Neural progenitor cell (in vitro differentiated cells): ENCODE measurements at regions not wholly inside any gene's neighbourhood (a gene's known extent, or its start where the extent isn't known, plus 50 kb on each side); places are given as distances from the start of the nearest gene placed in this dataset.

ENCODE experiments used
- DNase-seq: peaks from one replicate; pipeline ENCODE4 v3.0.0-alpha.2; 2016; ENCODE audit warnings: low spot score
- H2AFZ ChIP-seq: fragments of 200-600 bp; sonication (generic); replicated peaks from 2 replicates; pipeline ENCODE4 v1.6.1; 2016; ENCODE audit warnings: antibody characterized with exemption
- H3F3A ChIP-seq: fragments of 200-600 bp; sonication (generic); 2 replicates; pipeline ENCODE4 v1.6.1; 2016; ENCODE audit warnings: antibody characterized with exemption, low read depth
- H3K27ac ChIP-seq: fragments of 200-600 bp; sonication (generic); 2 replicates; pipeline ENCODE4 v1.5.1; 2016; ENCODE audit warnings: mild to moderate bottlenecking
- H3K27me3 ChIP-seq: fragments of 200-600 bp; sonication (generic); 2 replicates; pipeline ENCODE4 v1.6.1; 2016; ENCODE audit warnings: mild to moderate bottlenecking, moderate library complexity
- H3K36me3 ChIP-seq: fragments of 200-600 bp; sonication (generic); 2 replicates; pipeline ENCODE4 v1.5.1; 2016
- H3K4me1 ChIP-seq: fragments of 200-600 bp; sonication (generic); 2 replicates; pipeline ENCODE4 v1.6.1; 2016; ENCODE audit warnings: mixed run types
- H3K4me2 ChIP-seq: fragments of 200-600 bp; sonication (generic); 2 replicates; pipeline ENCODE4 v1.6.1; 2016
- H3K4me3 ChIP-seq: fragments of 200-600 bp; sonication (generic); 2 replicates; pipeline ENCODE4 v1.5.1; 2016
- H3K79me2 ChIP-seq: fragments of 200-600 bp; sonication (generic); 2 replicates; pipeline ENCODE4 v1.6.1; 2016; ENCODE audit warnings: low read depth
- H3K9ac ChIP-seq: fragments of 200-600 bp; sonication (generic); 2 replicates; pipeline ENCODE4 v1.6.1; 2016
- H3K9me3 ChIP-seq: fragments of 200-600 bp; sonication (generic); 2 replicates; pipeline ENCODE4 v1.5.1; 2016; ENCODE audit warnings: low read depth
- H4K20me1 ChIP-seq: fragments of 200-600 bp; sonication (generic); 2 replicates; pipeline ENCODE4 v1.6.1; 2016; ENCODE audit warnings: low read depth
- H3K27ac Mint-ChIP-seq: 3 replicates; pipeline ENCODE4 v1.8.0; 2021; ENCODE audit warnings: mixed read lengths
- H3K27me3 Mint-ChIP-seq: 2 replicates; pipeline ENCODE4 v1.8.0; 2022; ENCODE audit warnings: low read depth, mild to moderate bottlenecking, inconsistent platforms, moderate library complexity, mixed read lengths; ENCODE audit not compliant: insufficient read depth
- H3K36me3 Mint-ChIP-seq: 3 replicates; pipeline ENCODE4 v1.8.0; 2021; ENCODE audit warnings: mixed read lengths
- H3K4me1 Mint-ChIP-seq: 3 replicates; pipeline ENCODE4 v1.8.0; 2021; ENCODE audit warnings: mixed read lengths
- H3K4me3 Mint-ChIP-seq: 3 replicates; pipeline ENCODE4 v1.8.0; 2021; ENCODE audit warnings: mild to moderate bottlenecking, moderate library complexity, mixed read lengths
- H3K9me3 Mint-ChIP-seq: 3 replicates; pipeline ENCODE4 v1.8.0; 2020; ENCODE audit warnings: mixed read lengths
- EZH2 ChIP-seq: fragments of 200-600 bp; sonication (generic); IDR thresholded peaks from 2 replicates; pipeline ENCODE4 v1.6.1; 2017; ENCODE audit warnings: antibody characterized with exemption, mild to moderate bottlenecking, moderate library complexity
- EZH2phosphoT487 ChIP-seq: fragments of 200-600 bp; sonication (generic); IDR thresholded peaks from 2 replicates; pipeline ENCODE4 v1.6.1; 2017; ENCODE audit warnings: antibody characterized with exemption
- TF ChIP-seq, protein P1 (sequence below): fragments of 200-600 bp; sonication (generic); IDR thresholded peaks from 2 replicates; pipeline ENCODE4 v1.5.1; 2017; ENCODE audit warnings: antibody characterized with exemption, mild to moderate bottlenecking

DNA sequence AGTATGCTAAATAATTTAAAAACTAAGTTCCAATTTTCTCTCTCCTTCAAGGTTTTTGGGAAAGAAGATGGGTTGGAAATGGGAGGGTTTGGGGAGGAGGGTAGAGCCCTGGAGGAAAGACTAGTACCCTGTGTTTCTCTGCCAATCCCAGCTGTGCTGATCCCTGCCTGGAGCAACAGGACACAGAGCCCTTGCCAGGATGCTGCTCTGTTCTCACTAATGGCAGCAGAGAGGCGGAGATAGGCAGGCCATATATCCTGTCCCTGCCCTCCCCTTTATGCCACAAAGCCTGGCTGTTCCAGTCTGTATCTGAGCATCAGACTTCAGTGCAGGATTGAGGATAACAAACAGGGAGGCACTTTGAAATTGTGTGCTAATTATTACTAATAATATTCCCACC is 99.0 kb downstream of the C12orf75 start:
- H3K4me1 ChIP-seq = peaks cover 11% of the 10 kb centered on the region
- H3K36me3 ChIP-seq = no peaks in the 10 kb centered on the region
- no peaks in the 10 kb centered on the region for H3K36me3 Mint-ChIP-seq
- H3K79me2 ChIP-seq = no peaks in the 10 kb centered on the region
- H3K9me3 ChIP-seq = no peaks in the 10 kb centered on the region
- H3K4me2 ChIP-seq = no peak overlapping the region
- H2AFZ ChIP-seq = no peak overlapping the region
- H3K27ac ChIP-seq = no peak overlapping the region
- no peaks in the 10 kb centered on the region for H4K20me1 ChIP-seq
- H3K4me3 ChIP-seq = no peak overlapping the region
- H3K27ac Mint-ChIP-seq = no peak overlapping the region
- no peak overlapping the region for H3K9ac ChIP-seq
- H3K4me3 Mint-ChIP-seq = no peak overlapping the region
- peaks cover 7% of the 10 kb centered on the region for H3K4me1 Mint-ChIP-seq
- H3K27me3 Mint-ChIP-seq = peaks cover 6% of the 10 kb centered on the region
- H3K27me3 ChIP-seq = no peaks in the 10 kb centered on the region
- peaks cover 4% of the 10 kb centered on the region for H3K9me3 Mint-ChIP-seq
- TF ChIP-seq EZH2 (no peak), EZH2phosphoT487 (no peak)
- TF ChIP-seq, protein P1, sequence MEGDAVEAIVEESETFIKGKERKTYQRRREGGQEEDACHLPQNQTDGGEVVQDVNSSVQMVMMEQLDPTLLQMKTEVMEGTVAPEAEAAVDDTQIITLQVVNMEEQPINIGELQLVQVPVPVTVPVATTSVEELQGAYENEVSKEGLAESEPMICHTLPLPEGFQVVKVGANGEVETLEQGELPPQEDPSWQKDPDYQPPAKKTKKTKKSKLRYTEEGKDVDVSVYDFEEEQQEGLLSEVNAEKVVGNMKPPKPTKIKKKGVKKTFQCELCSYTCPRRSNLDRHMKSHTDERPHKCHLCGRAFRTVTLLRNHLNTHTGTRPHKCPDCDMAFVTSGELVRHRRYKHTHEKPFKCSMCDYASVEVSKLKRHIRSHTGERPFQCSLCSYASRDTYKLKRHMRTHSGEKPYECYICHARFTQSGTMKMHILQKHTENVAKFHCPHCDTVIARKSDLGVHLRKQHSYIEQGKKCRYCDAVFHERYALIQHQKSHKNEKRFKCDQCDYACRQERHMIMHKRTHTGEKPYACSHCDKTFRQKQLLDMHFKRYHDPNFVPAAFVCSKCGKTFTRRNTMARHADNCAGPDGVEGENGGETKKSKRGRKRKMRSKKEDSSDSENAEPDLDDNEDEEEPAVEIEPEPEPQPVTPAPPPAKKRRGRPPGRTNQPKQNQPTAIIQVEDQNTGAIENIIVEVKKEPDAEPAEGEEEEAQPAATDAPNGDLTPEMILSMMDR = no peak
- no peak for DNase-seq
- no peaks in the 10 kb centered on the region for H3F3A ChIP-seq

DNA sequence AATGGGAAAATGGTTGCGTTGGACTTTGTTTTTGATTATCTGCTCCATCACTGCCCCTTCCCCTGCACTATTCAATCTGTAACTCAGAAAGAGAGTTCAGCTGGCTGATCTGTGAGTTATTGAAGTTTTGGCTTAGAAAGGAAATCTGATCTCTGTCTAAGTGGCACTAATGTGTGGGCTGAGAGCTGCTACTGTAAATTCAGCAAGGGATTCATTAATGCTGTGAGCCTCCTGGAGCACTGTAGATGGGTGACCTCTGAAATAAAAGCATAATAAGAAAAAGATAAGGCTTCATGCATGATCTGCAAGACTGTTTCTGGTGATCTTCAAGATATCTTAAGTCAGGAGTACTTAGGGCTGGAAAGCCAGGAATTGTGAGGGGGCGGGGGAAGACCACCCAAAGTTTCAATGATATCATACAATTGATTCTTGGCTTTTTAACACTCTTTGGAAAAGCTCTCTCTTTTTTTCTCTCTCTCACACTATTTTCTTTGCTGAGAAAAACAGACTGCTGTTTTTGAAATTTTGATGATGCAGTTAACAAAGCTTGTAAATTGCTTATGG is 101.1 kb downstream of the C12orf75 start:
- Mint-ChIP-seq H3K27me3 (peaks cover 6% of the 10 kb centered on the region), H3K9me3 (peaks cover 2% of the 10 kb centered on the region), H3K36me3 (no peaks in the 10 kb centered on the region), H3K4me1 (peaks cover 9% of the 10 kb centered on the region), H3K27ac (peak overlapping the region; percentile 35), H3K4me3 (no peak overlapping the region)
- Histone ChIP-seq H3F3A (peaks cover 6% of the 10 kb centered on the region), H3K4me3 (no peak overlapping the region), H3K4me1 (peaks cover 20% of the 10 kb centered on the region), H4K20me1 (no peaks in the 10 kb centered on the region), H3K36me3 (no peaks in the 10 kb centered on the region), H3K9ac (no peak overlapping the region), H3K79me2 (no peaks in the 10 kb centered on the region), H3K4me2 (no peak overlapping the region), H3K27ac (no peak overlapping the region), H2AFZ (no peak overlapping the region), H3K9me3 (no peaks in the 10 kb centered on the region), H3K27me3 (no peaks in the 10 kb centered on the region)
- TF ChIP-seq EZH2 = no peak
- TF ChIP-seq, protein P1 = no peak
- no peak for TF ChIP-seq EZH2phosphoT487
- DNase-seq = no peak

GRCh38 chr12:105433804-105434203 is 103.3 kb downstream of the C12orf75 start:
- Mint-ChIP-seq H3K27me3 (peaks cover 6% of the 10 kb centered on the region), H3K4me3 (no peak overlapping the region), H3K27ac (no peak overlapping the region), H3K36me3 (peaks cover 2% of the 10 kb centered on the region), H3K9me3 (peaks cover 15% of the 10 kb centered on the region), H3K4me1 (peaks cover 12% of the 10 kb centered on the region)
- Histone ChIP-seq H3K4me1 (peaks cover 24% of the 10 kb centered on the region), H2AFZ (no peak overlapping the region), H3K79me2 (no peaks in the 10 kb centered on the region), H3K27me3 (no peaks in the 10 kb centered on the region), H3F3A (peaks cover 15% of the 10 kb centered on the region), H4K20me1 (no peaks in the 10 kb centered on the region), H3K36me3 (no peaks in the 10 kb centered on the region), H3K9ac (no peak overlapping the region), H3K27ac (no peak overlapping the region), H3K4me3 (no peak overlapping the region), H3K4me2 (no peak overlapping the region), H3K9me3 (peaks cover 6% of the 10 kb centered on the region)
- no peak for DNase-seq
- TF ChIP-seq EZH2 = no peak
- no peak for TF ChIP-seq EZH2phosphoT487
- TF ChIP-seq, protein P1 = no peak
